ENCODE measurements at regions not wholly inside any gene's neighbourhood (a gene's known extent, or its start where the extent isn't known, plus 50 kb on each side); places are given as distances from the start of the nearest gene placed in this dataset.

- Histone ChIP-seq H3K4me1 (ENCODE audit: insufficient read depth, low read length, poor library complexity, severe bottlenecking) (no peaks in the 10 kb centered on the region), H3K9me2 (replicated peaks; ENCODE audit: low read depth, low read length) (no peaks in the 10 kb centered on the region), H3K9me3 (ENCODE audit: insufficient read depth, low read depth, low read length) (no peaks in the 10 kb centered on the region), H3K27me3 (ENCODE audit: insufficient read depth, low read length, poor library complexity, severe bottlenecking) (no peaks in the 10 kb centered on the region), H3K9ac (ENCODE audit: low read depth, low read length, poor library complexity, severe bottlenecking) (no peak overlapping the region), H4K20me1 (ENCODE audit: insufficient read depth, low read length, poor library complexity, severe bottlenecking) (no peaks in the 10 kb centered on the region), H3K4me2 (ENCODE audit: low read depth, low read length, poor library complexity, severe bottlenecking) (no peak overlapping the region), H3K36me3 (ENCODE audit: insufficient read depth, low read length) (no peaks in the 10 kb centered on the region), H3F3A (ENCODE audit: low read depth) (no peaks in the 10 kb centered on the region), H3K4me3 (ENCODE audit: low read length, poor library complexity, severe bottlenecking) (no peak overlapping the region), H3K79me2 (ENCODE audit: insufficient read depth, low read length) (no peaks in the 10 kb centered on the region), H2AFZ (ENCODE audit: low read length) (no peak overlapping the region)
- no peak for TF ChIP-seq EZH2phosphoT487 (IDR thresholded peaks at IDR 0.05; ENCODE audit: borderline replicate concordance)
- TF ChIP-seq, protein P1, sequence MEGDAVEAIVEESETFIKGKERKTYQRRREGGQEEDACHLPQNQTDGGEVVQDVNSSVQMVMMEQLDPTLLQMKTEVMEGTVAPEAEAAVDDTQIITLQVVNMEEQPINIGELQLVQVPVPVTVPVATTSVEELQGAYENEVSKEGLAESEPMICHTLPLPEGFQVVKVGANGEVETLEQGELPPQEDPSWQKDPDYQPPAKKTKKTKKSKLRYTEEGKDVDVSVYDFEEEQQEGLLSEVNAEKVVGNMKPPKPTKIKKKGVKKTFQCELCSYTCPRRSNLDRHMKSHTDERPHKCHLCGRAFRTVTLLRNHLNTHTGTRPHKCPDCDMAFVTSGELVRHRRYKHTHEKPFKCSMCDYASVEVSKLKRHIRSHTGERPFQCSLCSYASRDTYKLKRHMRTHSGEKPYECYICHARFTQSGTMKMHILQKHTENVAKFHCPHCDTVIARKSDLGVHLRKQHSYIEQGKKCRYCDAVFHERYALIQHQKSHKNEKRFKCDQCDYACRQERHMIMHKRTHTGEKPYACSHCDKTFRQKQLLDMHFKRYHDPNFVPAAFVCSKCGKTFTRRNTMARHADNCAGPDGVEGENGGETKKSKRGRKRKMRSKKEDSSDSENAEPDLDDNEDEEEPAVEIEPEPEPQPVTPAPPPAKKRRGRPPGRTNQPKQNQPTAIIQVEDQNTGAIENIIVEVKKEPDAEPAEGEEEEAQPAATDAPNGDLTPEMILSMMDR (conservative IDR thresholded peaks at IDR 0.05; ENCODE audit: low read length), result no peak
Measured at GRCh38 chr2:84177733-84178132, 281.3 kb downstream of the SUCLG1 start.

- no peak overlapping the region for H2AFZ ChIP-seq (ENCODE audit: low read length)
Measured at GRCh38 chr2:84175970-84176369, 283.1 kb downstream of the SUCLG1 start.

GRCh38 chr2:84175340-84175739 lies 283.7 kb downstream of the SUCLG1 start:
- no peaks in the 10 kb centered on the region for H3K79me2 ChIP-seq (ENCODE audit: insufficient read depth, low read length)
- H3K4me2 ChIP-seq (ENCODE audit: low read depth, low read length, poor library complexity, severe bottlenecking), result no peak overlapping the region
- TF ChIP-seq EZH2phosphoT487 (IDR thresholded peaks at IDR 0.05; ENCODE audit: borderline replicate concordance), result no peak
- TF ChIP-seq, protein P1 (conservative IDR thresholded peaks at IDR 0.05; ENCODE audit: low read length), result no peak
- H3K9ac ChIP-seq (ENCODE audit: low read depth, low read length, poor library complexity, severe bottlenecking), result no peak overlapping the region
- no peaks in the 10 kb centered on the region for H3F3A ChIP-seq (ENCODE audit: low read depth)
- no peaks in the 10 kb centered on the region for H3K9me3 ChIP-seq (ENCODE audit: insufficient read depth, low read depth, low read length)
- no peaks in the 10 kb centered on the region for H3K9me2 ChIP-seq (replicated peaks; ENCODE audit: low read depth, low read length)
- no peaks in the 10 kb centered on the region for H4K20me1 ChIP-seq (ENCODE audit: insufficient read depth, low read length, poor library complexity, severe bottlenecking)
- no peaks in the 10 kb centered on the region for H3K27me3 ChIP-seq (ENCODE audit: insufficient read depth, low read length, poor library complexity, severe bottlenecking)
- H3K4me1 ChIP-seq (ENCODE audit: insufficient read depth, low read length, poor library complexity, severe bottlenecking), result no peaks in the 10 kb centered on the region
- H2AFZ ChIP-seq (ENCODE audit: low read length), result no peak overlapping the region
- no peaks in the 10 kb centered on the region for H3K36me3 ChIP-seq (ENCODE audit: insufficient read depth, low read length)
- no peak overlapping the region for H3K4me3 ChIP-seq (ENCODE audit: low read length, poor library complexity, severe bottlenecking)

More at GRCh38 chr2:84175970-84176369, 283.1 kb downstream of the SUCLG1 start:
- no peaks in the 10 kb centered on the region for H3K27me3 ChIP-seq (ENCODE audit: insufficient read depth, low read length, poor library complexity, severe bottlenecking)
- H3K4me1 ChIP-seq (ENCODE audit: insufficient read depth, low read length, poor library complexity, severe bottlenecking), result no peaks in the 10 kb centered on the region
- no peaks in the 10 kb centered on the region for H3K36me3 ChIP-seq (ENCODE audit: insufficient read depth, low read length)
- H3K4me2 ChIP-seq (ENCODE audit: low read depth, low read length, poor library complexity, severe bottlenecking), result no peak overlapping the region
- H3K9ac ChIP-seq (ENCODE audit: low read depth, low read length, poor library complexity, severe bottlenecking), result no peak overlapping the region
- H3K9me2 ChIP-seq (replicated peaks; ENCODE audit: low read depth, low read length), result no peaks in the 10 kb centered on the region
- H4K20me1 ChIP-seq (ENCODE audit: insufficient read depth, low read length, poor library complexity, severe bottlenecking), result no peaks in the 10 kb centered on the region
- H3K4me3 ChIP-seq (ENCODE audit: low read length, poor library complexity, severe bottlenecking), result no peak overlapping the region
- TF ChIP-seq, protein P1 (conservative IDR thresholded peaks at IDR 0.05; ENCODE audit: low read length), result no peak
- TF ChIP-seq EZH2phosphoT487 (IDR thresholded peaks at IDR 0.05; ENCODE audit: borderline replicate concordance), result no peak
- no peaks in the 10 kb centered on the region for H3K9me3 ChIP-seq (ENCODE audit: insufficient read depth, low read depth, low read length)
- H3K79me2 ChIP-seq (ENCODE audit: insufficient read depth, low read length), result no peaks in the 10 kb centered on the region
- H3F3A ChIP-seq (ENCODE audit: low read depth), result no peaks in the 10 kb centered on the region

Measured in Loucy (cell line).